Ovary (tissue), 7 donors: ENCODE measurements at regions not wholly inside any gene's neighbourhood (a gene's known extent, or its start where the extent isn't known, plus 50 kb on each side); places are given as distances from the start of the nearest gene placed in this dataset.

Experiments used
- DNase-seq, 5 donors: peaks; one replicate each; pipeline ENCODE4 v3.0.0-alpha.2; 2019 to 2020
- H3K27ac ChIP-seq, 2 donors: fragments of 200-600 bp; one replicate each; pipeline versions ENCODE4 v1.5.1 to v1.8.0; 2019 to 2022
- H3K27me3 ChIP-seq: fragments of 200-600 bp; one replicate; pipeline ENCODE4 v1.8.0; 2022
- H3K36me3 ChIP-seq: fragments of 200-600 bp; sonication (generic); one replicate; pipeline ENCODE4 v1.5.1; 2019
- H3K4me1 ChIP-seq: one replicate; pipeline ENCODE4 v1.8.1; 2013; ENCODE audit warnings: mild to moderate bottlenecking, moderate library complexity; ENCODE audit not compliant: insufficient read depth
- H3K4me3 ChIP-seq: fragments of 200-600 bp; sonication (generic); one replicate; pipeline ENCODE4 v1.5.1; 2017
- H3K9me3 ChIP-seq, 2 donors: fragments of 200-600 bp in 1 of 2; sonication (generic) in 1 of 2; one replicate each; pipeline versions ENCODE4 v1.5.1 to v1.8.1; 2013 to 2019; ENCODE audit warnings: mild to moderate bottlenecking in 1 of 2, moderate library complexity in 1 of 2
- CTCF ChIP-seq, 3 donors: fragments of 450-650 bp in 2 of 3; fragments of 200-600 bp in 1 of 3; IDR thresholded peaks; one replicate each; pipeline versions ENCODE4 v1.5.1 to v1.8.0; 2016 to 2022; ENCODE audit warnings: antibody characterized with exemption in 3 of 3, mild to moderate bottlenecking in 1 of 3
- EP300 ChIP-seq: sonication (generic); formaldehyde crosslinking; IDR thresholded peaks from one replicate; pipeline ENCODE4 v1.6.1; 2017; ENCODE audit warnings: antibody characterized with exemption
- POLR2A ChIP-seq: fragments of 450-650 bp; IDR thresholded peaks from one replicate; pipeline ENCODE4 v1.6.1; 2017; ENCODE audit warnings: antibody characterized with exemption, mild to moderate bottlenecking, moderate library complexity
- WGBS, 3 donors: extraction: QIAGEN DNeasy Blood & Tissue Kit in 1 of 3; methylation state at CpG; one replicate each; pipeline versions ENCODE4 v1.1.5 to v1.1.7; 2013 to 2017; 5-methylcytosine and 5-hydroxymethylcytosine counted together
- intact Hi-C, 4 donors: fragments of 100-400 bp; cut with DNase I; formaldehyde crosslinking; loops; one replicate each; pipeline versions ENCODE4 v1.11.0 to v1.15.1; 2022 to 2023
- donor health status: DM: no; HTN: no; CAD: no; lungs with moderate emphysema.
- donor health status: DM: no; HTN: no; CAD: no.
- donor health status: Bipolar disorder and iron deficiency.
- donor health status: DM: no; HTN: no; CAD: no.
- donor health status: DM: yes; HTN: yes; CAD: no.

- TF ChIP-seq POLR2A (no peak), EP300 (no peak), CTCF (IDR thresholded peaks at IDR 0.05) (no peak)
- H3K9me3 ChIP-seq, result no peaks in the 10 kb centered on the region
- H3K4me1 ChIP-seq, result peaks cover 9% of the 10 kb centered on the region
- 71 to 92% (median 80%) methylated on average over 1 of the region's 1 CpG for WGBS, 3 donors
- peak in 1 of 5 donors; percentile 39 for DNase-seq
- no peaks in the 10 kb centered on the region for H3K36me3 ChIP-seq
- H3K27ac ChIP-seq, result peak overlapping the region in 1 of 2 donors; percentile 14
- H3K27me3 ChIP-seq, result no peaks in the 10 kb centered on the region
- H3K4me3 ChIP-seq, result no peak overlapping the region
- intact Hi-C loops, result no loop called here
These were observed 66.1 kb upstream of the NR2F2 start for GRCh38 chr15:96264351-96264798.

GRCh38 chr15:96264801-96265515, 65.5 kb upstream of the NR2F2 start:
- intact Hi-C loops, result no loop called here
- H3K27me3 ChIP-seq, result no peaks in the 10 kb centered on the region
- H3K9me3 ChIP-seq, result no peaks in the 10 kb centered on the region
- no peak overlapping the region for H3K4me3 ChIP-seq
- no peak for TF ChIP-seq EP300
- no peak for TF ChIP-seq CTCF (IDR thresholded peaks at IDR 0.05)
- no peak for TF ChIP-seq POLR2A
- H3K27ac ChIP-seq, result peak overlapping the region in 1 of 2 donors; percentile 14
- DNase-seq, result no peak
- WGBS, 3 donors, result 74 to 84% (median 81%) methylated on average over 8 of the region's 8 CpGs
- H3K4me1 ChIP-seq, result peaks cover 9% of the 10 kb centered on the region
- no peaks in the 10 kb centered on the region for H3K36me3 ChIP-seq

GRCh38 chr15:96266456-96266855, 64.0 kb upstream of the NR2F2 start:
- no peak overlapping the region for H3K27ac ChIP-seq
- 56 to 72% (median 69%) methylated on average over 5 of the region's 5 CpGs for WGBS, 3 donors
- H3K27me3 ChIP-seq, result no peaks in the 10 kb centered on the region
- no peak for DNase-seq
- no peaks in the 10 kb centered on the region for H3K9me3 ChIP-seq
- TF ChIP-seq POLR2A (no peak), CTCF (IDR thresholded peaks at IDR 0.05) (no peak), EP300 (no peak)
- H3K36me3 ChIP-seq, result no peaks in the 10 kb centered on the region
- H3K4me3 ChIP-seq, result no peak overlapping the region
- intact Hi-C loops, result no loop called here
- peaks cover 9% of the 10 kb centered on the region for H3K4me1 ChIP-seq

GRCh38 chr15:96267463-96267862, 63.0 kb upstream of the NR2F2 start:
- no peaks in the 10 kb centered on the region for H3K9me3 ChIP-seq
- peaks cover 9% of the 10 kb centered on the region for H3K4me1 ChIP-seq
- intact Hi-C loops, result no loop called here
- H3K4me3 ChIP-seq, result no peak overlapping the region
- H3K27me3 ChIP-seq, result no peaks in the 10 kb centered on the region
- WGBS, 3 donors, result 83 to 98% (median 97%) methylated on average over 4 of the region's 4 CpGs
- no peak for TF ChIP-seq POLR2A
- H3K36me3 ChIP-seq, result no peaks in the 10 kb centered on the region
- H3K27ac ChIP-seq, result no peak overlapping the region
- no peak for DNase-seq

- H3K27ac ChIP-seq, result no peak overlapping the region
- H3K9me3 ChIP-seq, result no peaks in the 10 kb centered on the region
- H3K36me3 ChIP-seq, result no peaks in the 10 kb centered on the region
- H3K27me3 ChIP-seq, result no peaks in the 10 kb centered on the region
- H3K4me1 ChIP-seq, result peaks cover 4% of the 10 kb centered on the region
- whole genome bisulfite sequencing, 3 donors, result 78 to 81% (median 81%) methylated on average over 14 of the region's 14 CpGs
- H3K4me3 ChIP-seq, result no peak overlapping the region
- intact Hi-C loops, result no loop called here
- no peak for DNase-seq
- TF ChIP-seq POLR2A (no peak), CTCF (IDR thresholded peaks at IDR 0.05) (no peak), EP300 (no peak)
These were observed 61.9 kb upstream of the NR2F2 start for GRCh38 chr15:96268442-96269204.
